ENCODE measurements at regions not wholly inside any gene's neighbourhood (a gene's known extent, or its start where the extent isn't known, plus 50 kb on each side); places are given as distances from the start of the nearest gene placed in this dataset.

DNA sequence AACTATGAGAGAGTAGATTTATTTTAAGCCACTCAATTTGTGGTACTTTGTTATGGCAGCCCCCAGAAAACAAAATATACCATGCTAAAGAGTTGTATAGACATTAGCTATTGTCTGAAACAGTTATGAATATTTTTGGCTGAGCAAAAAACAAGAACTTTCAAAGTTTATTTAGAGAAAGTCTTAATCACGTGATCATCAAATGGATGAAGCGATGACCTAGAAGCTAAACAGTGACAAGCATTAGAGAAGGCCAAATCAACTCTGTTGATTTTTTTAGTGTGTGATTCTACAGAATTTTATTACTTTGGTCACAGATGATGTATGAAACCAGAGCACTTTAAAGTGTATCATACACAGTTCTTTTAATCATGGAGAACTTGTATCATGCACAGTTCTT is 1247.9 kb upstream of the MAP3K7 start:
- TF ChIP-seq, protein P1, sequence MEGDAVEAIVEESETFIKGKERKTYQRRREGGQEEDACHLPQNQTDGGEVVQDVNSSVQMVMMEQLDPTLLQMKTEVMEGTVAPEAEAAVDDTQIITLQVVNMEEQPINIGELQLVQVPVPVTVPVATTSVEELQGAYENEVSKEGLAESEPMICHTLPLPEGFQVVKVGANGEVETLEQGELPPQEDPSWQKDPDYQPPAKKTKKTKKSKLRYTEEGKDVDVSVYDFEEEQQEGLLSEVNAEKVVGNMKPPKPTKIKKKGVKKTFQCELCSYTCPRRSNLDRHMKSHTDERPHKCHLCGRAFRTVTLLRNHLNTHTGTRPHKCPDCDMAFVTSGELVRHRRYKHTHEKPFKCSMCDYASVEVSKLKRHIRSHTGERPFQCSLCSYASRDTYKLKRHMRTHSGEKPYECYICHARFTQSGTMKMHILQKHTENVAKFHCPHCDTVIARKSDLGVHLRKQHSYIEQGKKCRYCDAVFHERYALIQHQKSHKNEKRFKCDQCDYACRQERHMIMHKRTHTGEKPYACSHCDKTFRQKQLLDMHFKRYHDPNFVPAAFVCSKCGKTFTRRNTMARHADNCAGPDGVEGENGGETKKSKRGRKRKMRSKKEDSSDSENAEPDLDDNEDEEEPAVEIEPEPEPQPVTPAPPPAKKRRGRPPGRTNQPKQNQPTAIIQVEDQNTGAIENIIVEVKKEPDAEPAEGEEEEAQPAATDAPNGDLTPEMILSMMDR (conservative IDR thresholded peaks at IDR 0.05; ENCODE audit: low read depth, low read length), result no peak
- no peak for TF ChIP-seq EZH2 (IDR thresholded peaks at IDR 0.05; ENCODE audit: borderline replicate concordance, low read depth, low read length, poor library complexity, severe bottlenecking)

Measured in A673 (cell line).